Mesenchymal stem cell (in vitro differentiated cells and primary cell): ENCODE measurements at regions not wholly inside any gene's neighbourhood (a gene's known extent, or its start where the extent isn't known, plus 50 kb on each side); places are given as distances from the start of the nearest gene placed in this dataset.
A peak's percentile ranks its signal among the peaks of the same experiment; 100 is the strongest.
"Not testable (repeated sequence)": the region's sequence is repeated elsewhere in the genome, so short reads cannot be mapped to it uniquely, and the experiment has no call there.

Experiments
- DNase-seq: peaks from one replicate; pipeline ENCODE4 v3.0.0-alpha.2; 2013
- H2AFZ ChIP-seq: one replicate; pipeline ENCODE4 v1.6.1; 2013; ENCODE audit warnings: low read depth, mild to moderate bottlenecking, control low read depth, inconsistent platforms, low read length, moderate library complexity
- H2AK5ac ChIP-seq: 2 replicates; pipeline ENCODE4 v1.6.1; 2013; ENCODE audit warnings: low read length, moderate library complexity, mild to moderate bottlenecking, inconsistent platforms; ENCODE audit not compliant: severe bottlenecking
- H2BK120ac ChIP-seq: one replicate; pipeline ENCODE4 v1.6.1; 2013; ENCODE audit warnings: low read depth, mild to moderate bottlenecking, inconsistent platforms, low read length, moderate library complexity
- H2BK12ac ChIP-seq, 2 experiments: one replicate each; pipeline ENCODE4 v1.6.1; 2013; ENCODE audit warnings: inconsistent platforms in 2 of 2, low read length in 2 of 2, mild to moderate bottlenecking in 2 of 2, moderate library complexity in 2 of 2, control low read depth in 1 of 2
- H2BK15ac ChIP-seq: one replicate; pipeline ENCODE4 v1.6.1; 2013; ENCODE audit warnings: mild to moderate bottlenecking, low read depth, inconsistent platforms; ENCODE audit not compliant: poor library complexity, severe bottlenecking
- H2BK5ac ChIP-seq: 2 replicates; pipeline ENCODE4 v1.6.1; 2013; ENCODE audit warnings: low read depth, mild to moderate bottlenecking, low read length, control low read depth, inconsistent platforms; ENCODE audit not compliant: poor library complexity, severe bottlenecking
- H3K14ac ChIP-seq, 2 experiments: one replicate each; pipeline ENCODE4 v1.6.1; 2013; ENCODE audit warnings: inconsistent platforms in 2 of 2, low read length in 2 of 2, control low read depth in 1 of 2, mild to moderate bottlenecking in 1 of 2, moderate library complexity in 1 of 2
- H3K18ac ChIP-seq, 2 experiments: one replicate each; pipeline ENCODE4 v1.6.1; 2013; ENCODE audit warnings: inconsistent platforms in 2 of 2, low read length in 2 of 2, control low read depth in 1 of 2, low read depth in 1 of 2, mild to moderate bottlenecking in 1 of 2
- H3K23ac ChIP-seq, 2 experiments: one replicate each; pipeline ENCODE4 v1.6.1; 2013; ENCODE audit warnings: inconsistent platforms in 2 of 2, low read length in 2 of 2, mild to moderate bottlenecking in 2 of 2, moderate library complexity in 2 of 2, control low read depth in 1 of 2
- H3K27ac ChIP-seq: 2 replicates; pipeline ENCODE4 v1.5.1; 2013; ENCODE audit warnings: mild to moderate bottlenecking, moderate library complexity, low read length, control low read depth, inconsistent platforms; ENCODE audit not compliant: poor library complexity, severe bottlenecking
- H3K27me3 ChIP-seq, 2 experiments: 2 replicates each; pipeline versions ENCODE4 v1.6.1 to v1.7.0; 2013; ENCODE audit warnings: low read length in 2 of 2, mild to moderate bottlenecking in 2 of 2, moderate library complexity in 2 of 2, control low read depth in 1 of 2, inconsistent platforms in 1 of 2; ENCODE audit not compliant: control insufficient read depth in 1 of 2, insufficient read depth in 1 of 2
- H3K36me3 ChIP-seq, 2 experiments: 2 replicates each; pipeline versions ENCODE4 v1.6.1 to v1.7.0; 2013; ENCODE audit warnings: low read length in 2 of 2, control low read depth in 1 of 2, inconsistent platforms in 1 of 2, low read depth in 1 of 2, mild to moderate bottlenecking in 1 of 2; ENCODE audit not compliant: insufficient read depth in 2 of 2, control insufficient read depth in 1 of 2
- H3K4ac ChIP-seq, 2 experiments: one replicate each; pipeline ENCODE4 v1.6.1; 2013; ENCODE audit warnings: inconsistent platforms in 2 of 2, low read length in 2 of 2, mild to moderate bottlenecking in 2 of 2, moderate library complexity in 2 of 2, control low read depth in 1 of 2, low read depth in 1 of 2
- H3K4me1 ChIP-seq: 2 replicates; pipeline ENCODE4 v1.6.1; 2013; ENCODE audit warnings: low read depth, low read length, control low read depth; ENCODE audit not compliant: control insufficient read depth, insufficient read depth
- H3K4me2 ChIP-seq: 2 replicates; pipeline ENCODE4 v1.6.1; 2013; ENCODE audit warnings: low read length, mild to moderate bottlenecking, inconsistent platforms; ENCODE audit not compliant: poor library complexity, severe bottlenecking
- H3K4me3 ChIP-seq, 2 experiments: 2 replicates each; pipeline versions ENCODE4 v1.5.1 to v1.7.0; 2013; ENCODE audit warnings: low read length in 2 of 2, mild to moderate bottlenecking in 2 of 2, control low read depth in 1 of 2, low read depth in 1 of 2; ENCODE audit not compliant: insufficient read depth in 1 of 2
- H3K79me1 ChIP-seq: replicated peaks from 2 replicates; pipeline ENCODE4 v1.6.1; 2013; ENCODE audit warnings: mild to moderate bottlenecking, control low read depth, low read length, inconsistent platforms; ENCODE audit not compliant: poor library complexity, severe bottlenecking
- H3K9ac ChIP-seq: 2 replicates; pipeline ENCODE4 v1.7.0; 2013; ENCODE audit warnings: mild to moderate bottlenecking, low read length, moderate library complexity
- H3K9me3 ChIP-seq: 2 replicates; pipeline ENCODE4 v1.7.0; 2013; ENCODE audit warnings: mild to moderate bottlenecking, low read length; ENCODE audit not compliant: control insufficient read depth
- H4K8ac ChIP-seq: one replicate; pipeline ENCODE4 v1.6.1; 2013; ENCODE audit warnings: inconsistent platforms, mild to moderate bottlenecking, low read length, moderate library complexity
- H4K91ac ChIP-seq: one replicate; pipeline ENCODE4 v1.6.1; 2013; ENCODE audit warnings: mild to moderate bottlenecking, low read length, inconsistent platforms
- WGBS: methylation state at CpG from one replicate; pipeline ENCODE4 v1.1.7; 2013; ENCODE audit warnings: mixed read lengths; 5-methylcytosine and 5-hydroxymethylcytosine counted together

- no peak overlapping the region for H4K91ac ChIP-seq
- no peak overlapping the region for H3K27ac ChIP-seq
- no peak overlapping the region for H2AFZ ChIP-seq
- no peak overlapping the region for H2BK120ac ChIP-seq
- peak overlapping the region in 1 of 2 experiments; percentile 72 for H3K18ac ChIP-seq
- no peak overlapping the region for H2AK5ac ChIP-seq
- peak overlapping the region; percentile 51 for H3K9ac ChIP-seq
- no peak for DNase-seq
- 73% methylated on average over 4 of the region's 4 CpGs for whole genome bisulfite sequencing
- peak overlapping the region in 1 of 2 experiments; percentile 52 for H3K4me3 ChIP-seq
- no peaks in the 10 kb centered on the region for H3K4me1 ChIP-seq
- no peaks in the 10 kb centered on the region for H3K36me3 ChIP-seq
- peak overlapping the region; percentile 64 for H4K8ac ChIP-seq
- no peak overlapping the region for H2BK15ac ChIP-seq
- no peak overlapping the region for H3K23ac ChIP-seq
- H3K4ac ChIP-seq, result peak overlapping the region in 1 of 2 experiments; percentile 68
- H3K27me3 ChIP-seq, result no peaks in the 10 kb centered on the region
- peaks cover 3% of the 10 kb centered on the region for H3K9me3 ChIP-seq
- H2BK12ac ChIP-seq, result no peak overlapping the region
- H3K14ac ChIP-seq, result no peak overlapping the region
- H3K79me1 ChIP-seq, result no peaks in the 10 kb centered on the region
- H2BK5ac ChIP-seq, result no peak overlapping the region
- no peak overlapping the region for H3K4me2 ChIP-seq
Measured at GRCh38 chr3:161939918-161940620, 443.5 kb downstream of the OTOL1 start.

DNA sequence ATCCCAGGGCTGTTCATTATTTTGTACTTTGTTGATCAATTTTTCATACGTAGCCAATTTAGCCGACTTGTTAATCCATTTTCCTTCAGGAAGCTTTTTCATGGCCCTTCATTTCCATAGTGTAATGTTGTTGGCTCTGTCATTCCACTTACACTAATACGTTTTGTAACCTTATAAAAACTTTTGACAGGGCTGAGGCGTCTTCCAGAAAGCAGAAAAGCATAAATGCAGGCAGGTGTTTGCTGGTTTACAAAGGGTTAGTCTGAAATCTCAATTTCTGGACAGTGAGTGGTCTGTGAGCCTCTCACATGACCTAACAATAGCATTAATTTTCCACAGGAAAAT is 444.0 kb downstream of the OTOL1 start:
- no peak overlapping the region for H2AK5ac ChIP-seq
- no peak overlapping the region for H2BK12ac ChIP-seq
- no peak overlapping the region for H4K91ac ChIP-seq
- H3K9me3 ChIP-seq, result peaks cover 8% of the 10 kb centered on the region
- no peak overlapping the region for H3K4ac ChIP-seq
- H4K8ac ChIP-seq, result no peak overlapping the region
- H2BK120ac ChIP-seq, result no peak overlapping the region
- H3K4me3 ChIP-seq, result no peak overlapping the region
- H3K14ac ChIP-seq, result no peak overlapping the region
- no peak overlapping the region for H3K18ac ChIP-seq
- H3K4me2 ChIP-seq, result no peak overlapping the region
- H2BK5ac ChIP-seq, result no peak overlapping the region
- H2AFZ ChIP-seq, result no peak overlapping the region
- no peaks in the 10 kb centered on the region for H3K79me1 ChIP-seq
- H3K23ac ChIP-seq, result no peak overlapping the region
- H3K36me3 ChIP-seq, result no peaks in the 10 kb centered on the region
- no peak overlapping the region for H3K27ac ChIP-seq
- no peak overlapping the region for H2BK15ac ChIP-seq
- WGBS, result 86% methylated on average over 4 of the region's 4 CpGs
- no peaks in the 10 kb centered on the region for H3K4me1 ChIP-seq
- peak overlapping the region; percentile 51 for H3K9ac ChIP-seq
- H3K27me3 ChIP-seq, result no peaks in the 10 kb centered on the region
- no peak for DNase-seq

- no peaks in the 10 kb centered on the region for H3K27me3 ChIP-seq
- no CpG with 5 or more reads among the region's 1 CpG for WGBS
- H3K23ac ChIP-seq, result no peak overlapping the region
- H3K4me3 ChIP-seq, result no peak overlapping the region
- no peak overlapping the region for H2AK5ac ChIP-seq
- no peak overlapping the region for H2BK5ac ChIP-seq
- no peaks in the 10 kb centered on the region for H3K4me1 ChIP-seq
- H3K9me3 ChIP-seq, result peaks cover 10% of the 10 kb centered on the region
- H2AFZ ChIP-seq, result no peak overlapping the region
- H4K91ac ChIP-seq, result no peak overlapping the region
- H4K8ac ChIP-seq, result no peak overlapping the region
- H3K9ac ChIP-seq, result no peak overlapping the region
- H3K14ac ChIP-seq, result no peak overlapping the region
- no peak overlapping the region for H3K4me2 ChIP-seq
- H2BK120ac ChIP-seq, result no peak overlapping the region
- no peaks in the 10 kb centered on the region for H3K36me3 ChIP-seq
- no peak overlapping the region for H2BK15ac ChIP-seq
- H3K18ac ChIP-seq, result no peak overlapping the region
- H3K79me1 ChIP-seq, result no peaks in the 10 kb centered on the region
- no peak overlapping the region for H2BK12ac ChIP-seq
- H3K27ac ChIP-seq, result no peak overlapping the region
- no peak for DNase-seq
- H3K4ac ChIP-seq, result no peak overlapping the region
Measured at GRCh38 chr3:161941891-161942290, 445.3 kb downstream of the OTOL1 start.

- H3K23ac ChIP-seq, H3K27me3 ChIP-seq, H4K91ac ChIP-seq, H3K79me1 ChIP-seq, H2AK5ac ChIP-seq, H3K14ac ChIP-seq, H3K4me3 ChIP-seq, H3K4ac ChIP-seq, H3K36me3 ChIP-seq, H3K27ac ChIP-seq, H3K9ac ChIP-seq, H2BK12ac ChIP-seq, H2AFZ ChIP-seq, H2BK5ac ChIP-seq, H3K18ac ChIP-seq, DNase-seq, H2BK15ac ChIP-seq, H4K8ac ChIP-seq, H3K4me1 ChIP-seq, H2BK120ac ChIP-seq, H3K4me2 ChIP-seq, H3K9me3 ChIP-seq: not testable (repeated sequence)
- 96% methylated on average over 9 of the region's 12 CpGs for WGBS
Measured at GRCh38 chr3:161943801-161944345, 447.3 kb downstream of the OTOL1 start.
